Activated naive CD4-positive, alpha-beta T cell treated with anti-CD3 and anti-CD28 coated beads, Interleukin-2, amount 10 ng/mL, durations not matched to agents 7 days and 5 days (primary cell): ENCODE measurements at regions not wholly inside any gene's neighbourhood (a gene's known extent, or its start where the extent isn't known, plus 50 kb on each side); places are given as distances from the start of the nearest gene placed in this dataset.

Experiments used
- CTCF ChIA-PET: fragments of 350-600 bp; sonication (Branson Sonifier 250); formaldehyde crosslinking; loops from one replicate; lab custom pipeline; 2021; ENCODE audit warnings: antibody characterized with exemption; lab: Charles Lee
- DNase-seq: peaks from one replicate; pipeline ENCODE4 v3.0.0-alpha.2; 2020
- H3K27ac Mint-ChIP-seq: one replicate; pipeline ENCODE4 v1.8.0; 2021; ENCODE audit warnings: mild to moderate bottlenecking, moderate library complexity, mixed read lengths
- H3K27me3 Mint-ChIP-seq: one replicate; pipeline ENCODE4 v1.8.0; 2021; ENCODE audit warnings: mild to moderate bottlenecking, mixed read lengths
- H3K36me3 Mint-ChIP-seq: one replicate; pipeline ENCODE4 v1.8.0; 2021; ENCODE audit warnings: mixed read lengths
- H3K4me1 Mint-ChIP-seq: one replicate; pipeline ENCODE4 v1.8.0; 2021; ENCODE audit warnings: mixed read lengths
- H3K4me3 Mint-ChIP-seq: one replicate; pipeline ENCODE4 v1.8.0; 2021; ENCODE audit warnings: mild to moderate bottlenecking, moderate library complexity, mixed read lengths
- H3K9me3 Mint-ChIP-seq: one replicate; pipeline ENCODE4 v1.8.0; 2021; ENCODE audit warnings: mixed read lengths

GRCh38 chr1:31127266-31127665 is 61.7 kb upstream of the PUM1 start:
- CTCF ChIA-PET, result no interaction called here
- Mint-ChIP-seq H3K27me3 (no peaks in the 10 kb centered on the region), H3K36me3 (no peaks in the 10 kb centered on the region), H3K9me3 (no peaks in the 10 kb centered on the region), H3K27ac (no peak overlapping the region), H3K4me1 (no peaks in the 10 kb centered on the region), H3K4me3 (no peak overlapping the region)
- DNase-seq, result no peak

- Mint-ChIP-seq H3K27me3 (no peaks in the 10 kb centered on the region), H3K27ac (no peak overlapping the region), H3K9me3 (no peaks in the 10 kb centered on the region), H3K36me3 (no peaks in the 10 kb centered on the region), H3K4me1 (no peaks in the 10 kb centered on the region), H3K4me3 (no peak overlapping the region)
- CTCF ChIA-PET, result interaction anchor here (0.6 kb wide), 1 partner anchor 350 kb away, joined by 3 read pairs; no protein-coding TSS in a partner anchor
- DNase-seq, result no peak
These were observed 57.2 kb upstream of the PUM1 start for GRCh38 chr1:31122741-31123140.

- CTCF ChIA-PET, result interaction anchor here (0.6 kb wide), 1 partner anchor 350 kb away, joined by 3 read pairs; no protein-coding TSS in a partner anchor
- H3K27ac Mint-ChIP-seq, result no peak overlapping the region
- no peaks in the 10 kb centered on the region for H3K27me3 Mint-ChIP-seq
These were observed 56.7 kb upstream of the PUM1 start for GRCh38 chr1:31122101-31122735.

GRCh38 chr1:31120783-31121180 is 55.3 kb upstream of the PUM1 start:
- Mint-ChIP-seq H3K4me1 (no peaks in the 10 kb centered on the region), H3K27ac (no peak overlapping the region), H3K27me3 (peaks cover 2% of the 10 kb centered on the region), H3K4me3 (no peak overlapping the region), H3K36me3 (no peaks in the 10 kb centered on the region), H3K9me3 (no peaks in the 10 kb centered on the region)
- DNase-seq, result no peak
- CTCF ChIA-PET, result interaction anchor here (1.3 kb wide), 1 partner anchor 63 kb away, joined by 3 read pairs; no protein-coding TSS in a partner anchor

More at GRCh38 chr1:31122101-31122735, 56.7 kb upstream of the PUM1 start:
- Mint-ChIP-seq H3K9me3 (no peaks in the 10 kb centered on the region), H3K36me3 (no peaks in the 10 kb centered on the region), H3K4me1 (no peaks in the 10 kb centered on the region), H3K4me3 (no peak overlapping the region)
- no peak for DNase-seq

GRCh38 chr1:31116022-31116421 is 50.5 kb upstream of the PUM1 start:
- Mint-ChIP-seq H3K4me3 (no peak overlapping the region), H3K9me3 (no peaks in the 10 kb centered on the region), H3K36me3 (no peaks in the 10 kb centered on the region), H3K27ac (no peak overlapping the region), H3K27me3 (peaks cover 11% of the 10 kb centered on the region), H3K4me1 (no peaks in the 10 kb centered on the region)
- no peak for DNase-seq
- CTCF ChIA-PET, result no interaction called here
